Smooth muscle cell (in vitro differentiated cells): ENCODE measurements at regions not wholly inside any gene's neighbourhood (a gene's known extent, or its start where the extent isn't known, plus 50 kb on each side); places are given as distances from the start of the nearest gene placed in this dataset.

Experiments used
- DNase-seq: peaks from one replicate; lab custom pipeline; 2025; ENCODE audit not compliant: unreplicated experiment; lab: John Stamatoyannopoulos, UW
- H2AFZ ChIP-seq: fragments of 200-600 bp; sonication (generic); 2 replicates; pipeline ENCODE4 v1.6.0; 2016; ENCODE audit warnings: antibody characterized with exemption, low read depth, mild to moderate bottlenecking
- H3F3A ChIP-seq: fragments of 200-600 bp; sonication (generic); 2 replicates; pipeline ENCODE4 v1.6.0; 2017; ENCODE audit warnings: antibody characterized with exemption, low read depth
- H3K27ac ChIP-seq: fragments of 200-600 bp; sonication (generic); 2 replicates; pipeline ENCODE4 v1.5.1; 2016; ENCODE audit warnings: low read depth, mild to moderate bottlenecking
- H3K27me3 ChIP-seq: fragments of 200-600 bp; sonication (generic); 2 replicates; pipeline ENCODE4 v1.6.1; 2016; ENCODE audit warnings: low read depth, mild to moderate bottlenecking
- H3K36me3 ChIP-seq: fragments of 200-600 bp; sonication (generic); 2 replicates; pipeline ENCODE4 v1.5.1; 2016; ENCODE audit warnings: low read depth
- H3K4me1 ChIP-seq: fragments of 200-600 bp; sonication (generic); 2 replicates; pipeline ENCODE4 v1.5.1; 2016; ENCODE audit warnings: low read depth
- H3K4me2 ChIP-seq: fragments of 200-600 bp; sonication (generic); 2 replicates; pipeline ENCODE4 v1.6.0; 2016; ENCODE audit warnings: mild to moderate bottlenecking
- H3K4me3 ChIP-seq: fragments of 200-600 bp; sonication (generic); 2 replicates; pipeline ENCODE4 v1.5.1; 2016; ENCODE audit warnings: mild to moderate bottlenecking
- H3K79me2 ChIP-seq: fragments of 200-600 bp; sonication (generic); 2 replicates; pipeline ENCODE4 v1.6.0; 2016; ENCODE audit warnings: low read depth, mild to moderate bottlenecking
- H3K9ac ChIP-seq: fragments of 200-600 bp; sonication (generic); 2 replicates; pipeline ENCODE4 v1.6.0; 2016; ENCODE audit warnings: low read depth
- H3K9me3 ChIP-seq: fragments of 200-600 bp; sonication (generic); replicated peaks from 2 replicates; pipeline ENCODE4 v1.5.1; 2016; ENCODE audit warnings: low read depth
- H4K20me1 ChIP-seq: fragments of 200-600 bp; sonication (generic); 2 replicates; pipeline ENCODE4 v1.6.0; 2016; ENCODE audit warnings: low read depth
- WGBS: methylation state at CpG from one replicate; pipeline ENCODE4 v1.1.7; 2016; ENCODE audit warnings: low lambda C conversion rate; 5-methylcytosine and 5-hydroxymethylcytosine counted together
- TF ChIP-seq, protein P1 (sequence below): fragments of 200-600 bp; sonication (generic); IDR thresholded peaks from 2 replicates; pipeline ENCODE4 v1.5.1; 2017; ENCODE audit warnings: borderline replicate concordance, mild to moderate bottlenecking, antibody characterized with exemption; ENCODE audit not compliant: insufficient read depth, poor library complexity, severe bottlenecking

- Histone ChIP-seq H3K27me3 (no peaks in the 10 kb centered on the region), H3K4me2 (no peak overlapping the region), H3K27ac (no peak overlapping the region), H3K36me3 (no peaks in the 10 kb centered on the region), H3K9ac (no peak overlapping the region), H4K20me1 (no peaks in the 10 kb centered on the region), H3K4me1 (no peaks in the 10 kb centered on the region), H3F3A (no peaks in the 10 kb centered on the region), H3K4me3 (no peak overlapping the region), H2AFZ (no peak overlapping the region), H3K79me2 (no peaks in the 10 kb centered on the region), H3K9me3 (peaks cover 6% of the 10 kb centered on the region)
- TF ChIP-seq, protein P1, sequence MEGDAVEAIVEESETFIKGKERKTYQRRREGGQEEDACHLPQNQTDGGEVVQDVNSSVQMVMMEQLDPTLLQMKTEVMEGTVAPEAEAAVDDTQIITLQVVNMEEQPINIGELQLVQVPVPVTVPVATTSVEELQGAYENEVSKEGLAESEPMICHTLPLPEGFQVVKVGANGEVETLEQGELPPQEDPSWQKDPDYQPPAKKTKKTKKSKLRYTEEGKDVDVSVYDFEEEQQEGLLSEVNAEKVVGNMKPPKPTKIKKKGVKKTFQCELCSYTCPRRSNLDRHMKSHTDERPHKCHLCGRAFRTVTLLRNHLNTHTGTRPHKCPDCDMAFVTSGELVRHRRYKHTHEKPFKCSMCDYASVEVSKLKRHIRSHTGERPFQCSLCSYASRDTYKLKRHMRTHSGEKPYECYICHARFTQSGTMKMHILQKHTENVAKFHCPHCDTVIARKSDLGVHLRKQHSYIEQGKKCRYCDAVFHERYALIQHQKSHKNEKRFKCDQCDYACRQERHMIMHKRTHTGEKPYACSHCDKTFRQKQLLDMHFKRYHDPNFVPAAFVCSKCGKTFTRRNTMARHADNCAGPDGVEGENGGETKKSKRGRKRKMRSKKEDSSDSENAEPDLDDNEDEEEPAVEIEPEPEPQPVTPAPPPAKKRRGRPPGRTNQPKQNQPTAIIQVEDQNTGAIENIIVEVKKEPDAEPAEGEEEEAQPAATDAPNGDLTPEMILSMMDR = no peak
- WGBS = 62% methylated on average over 2 of the region's 2 CpGs
- no peak for DNase-seq
Measured at GRCh38 chrX:142060191-142060590, 144.9 kb downstream of the MAGEC2 start.

GRCh38 chrX:142054094-142054493 is 150.4 kb downstream of the MAGEC1 start:
- Histone ChIP-seq H2AFZ (no peak overlapping the region), H3K9me3 (peaks cover 6% of the 10 kb centered on the region)
- TF ChIP-seq, protein P1 = no peak

DNA sequence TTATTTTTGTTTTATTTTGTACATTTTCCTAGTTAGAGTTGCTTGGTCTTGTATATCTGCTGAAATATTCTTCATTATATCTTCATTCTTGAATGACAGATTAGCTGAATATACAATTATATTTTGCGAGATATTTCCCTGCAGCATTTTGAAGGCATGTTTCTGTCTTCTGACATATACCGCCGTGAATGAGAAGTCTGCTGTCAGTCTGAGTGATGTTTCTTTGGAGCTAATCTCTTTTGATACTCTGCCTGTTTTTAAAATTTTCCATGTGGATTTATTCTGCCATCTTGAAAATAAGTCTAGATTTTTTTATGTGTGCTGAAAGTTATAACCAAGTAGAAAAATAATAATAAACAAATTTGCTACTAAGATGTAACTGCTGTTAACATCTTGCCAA is 148.5 kb downstream of the MAGEC1 start:
- Histone ChIP-seq H3K79me2 (no peaks in the 10 kb centered on the region), H3K9me3 (peaks cover 3% of the 10 kb centered on the region), H4K20me1 (no peaks in the 10 kb centered on the region), H3F3A (no peaks in the 10 kb centered on the region), H3K9ac (no peak overlapping the region), H3K4me2 (no peak overlapping the region), H3K36me3 (no peaks in the 10 kb centered on the region), H2AFZ (no peak overlapping the region), H3K4me3 (no peak overlapping the region), H3K27ac (no peak overlapping the region), H3K27me3 (no peaks in the 10 kb centered on the region), H3K4me1 (no peaks in the 10 kb centered on the region)
- TF ChIP-seq, protein P1 = no peak
- no peak for DNase-seq
- WGBS = 83% methylated on average over 3 of the region's 3 CpGs

More at GRCh38 chrX:142054094-142054493, 150.4 kb downstream of the MAGEC1 start:
- Histone ChIP-seq H3K27me3 (no peaks in the 10 kb centered on the region), H3K9ac (no peak overlapping the region), H3K79me2 (no peaks in the 10 kb centered on the region), H3K36me3 (no peaks in the 10 kb centered on the region), H3K4me2 (no peak overlapping the region), H3F3A (no peaks in the 10 kb centered on the region), H3K4me1 (no peaks in the 10 kb centered on the region), H3K4me3 (no peak overlapping the region), H4K20me1 (no peaks in the 10 kb centered on the region), H3K27ac (no peak overlapping the region)
- DNase-seq = no peak
- WGBS = 54% methylated on average over 1 of the region's 1 CpG

DNA sequence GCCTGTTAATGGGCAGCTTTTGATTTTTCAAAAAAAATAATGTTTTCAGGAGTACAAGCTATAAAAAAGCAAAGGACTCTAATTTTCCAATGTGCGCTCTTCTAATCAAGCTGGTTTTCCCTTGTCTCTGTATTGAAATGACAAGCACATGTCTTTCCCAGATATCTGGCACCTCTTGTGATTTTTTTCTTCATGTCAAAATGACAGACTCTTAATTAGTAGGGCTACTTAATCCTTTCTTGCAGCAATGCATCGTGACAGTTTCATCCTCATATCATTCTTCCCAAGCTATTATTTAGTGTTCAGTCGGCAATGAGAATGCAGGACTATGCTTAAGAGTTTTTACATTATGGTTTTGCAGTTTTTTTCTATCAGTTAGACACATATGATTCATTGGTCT is 139.5 kb downstream of the MAGEC1 start:
- 75% methylated on average over 3 of the region's 3 CpGs for WGBS
- no peak overlapping the region for H3K4me3 ChIP-seq
- H2AFZ ChIP-seq = no peak overlapping the region
- H3K9ac ChIP-seq = no peak overlapping the region
- no peak for DNase-seq
- no peaks in the 10 kb centered on the region for H3K36me3 ChIP-seq
- H3K4me1 ChIP-seq = no peaks in the 10 kb centered on the region
- H3K9me3 ChIP-seq = no peaks in the 10 kb centered on the region
- no peaks in the 10 kb centered on the region for H3K27me3 ChIP-seq
- H3K79me2 ChIP-seq = no peaks in the 10 kb centered on the region
- no peaks in the 10 kb centered on the region for H4K20me1 ChIP-seq
- H3K27ac ChIP-seq = no peak overlapping the region
- no peaks in the 10 kb centered on the region for H3F3A ChIP-seq
- H3K4me2 ChIP-seq = no peak overlapping the region
- TF ChIP-seq, protein P1 = no peak
